CD14-positive monocyte (primary cell): ENCODE measurements at regions not wholly inside any gene's neighbourhood (a gene's known extent, or its start where the extent isn't known, plus 50 kb on each side); places are given as distances from the start of the nearest gene placed in this dataset.

Source experiments
- DNase-seq, 3 donors: peaks; one replicate each; pipeline ENCODE4 v3.0.0-alpha.2; 2011 to 2022
- H2AFZ ChIP-seq: 2 replicates; pipeline ENCODE4 v1.6.0; 2012; ENCODE audit warnings: mild to moderate bottlenecking, low read depth, low read length, inconsistent platforms; ENCODE audit not compliant: insufficient read depth, poor library complexity, severe bottlenecking
- H3K27ac ChIP-seq, 2 donors: 1 replicate in 1 of 2; 2 replicates in 1 of 2; pipeline ENCODE4 v1.5.1; 2012 to 2013; ENCODE audit warnings: low read length in 2 of 2, control low read depth in 1 of 2, inconsistent platforms in 1 of 2, low read depth in 1 of 2, mild to moderate bottlenecking in 1 of 2
- H3K27me3 ChIP-seq, 2 donors: one replicate each; pipeline versions ENCODE4 v1.6.0 to v1.6.1; 2011 to 2013; ENCODE audit warnings: low read length in 2 of 2; ENCODE audit not compliant: control insufficient read depth in 2 of 2, insufficient read depth in 2 of 2
- H3K36me3 ChIP-seq, 2 donors: replicated peaks in 1 of 2; 1 replicate in 1 of 2; 2 replicates in 1 of 2; pipeline versions ENCODE4 v1.5.1 to v1.6.1; 2012 to 2013; ENCODE audit warnings: low read length in 2 of 2, control low read depth in 1 of 2, inconsistent platforms in 1 of 2, mild to moderate bottlenecking in 1 of 2; ENCODE audit not compliant: insufficient read depth in 2 of 2, control insufficient read depth in 1 of 2
- H3K4me1 ChIP-seq, 2 donors: 1 replicate in 1 of 2; 2 replicates in 1 of 2; pipeline versions ENCODE4 v1.5.1 to v1.6.1; 2012 to 2013; ENCODE audit warnings: low read length in 2 of 2, control low read depth in 1 of 2, inconsistent platforms in 1 of 2, mild to moderate bottlenecking in 1 of 2, moderate library complexity in 1 of 2; ENCODE audit not compliant: insufficient read depth in 2 of 2, control insufficient read depth in 1 of 2
- H3K4me2 ChIP-seq: replicated peaks from 2 replicates; pipeline ENCODE3; 2012; ENCODE audit warnings: low read length, moderate library complexity, mild to moderate bottlenecking; ENCODE audit not compliant: poor library complexity, severe bottlenecking; ENCODE audit errors: extremely low read depth
- H3K4me3 ChIP-seq, 3 experiments: fragments of 200-600 bp in 1 of 3; sonication (generic) in 1 of 3; replicated peaks in 1 of 3; 1 replicate in 2 of 3; 2 replicates in 1 of 3; pipeline ENCODE4 v1.5.1; 2011 to 2013; ENCODE audit warnings: low read length in 3 of 3, mild to moderate bottlenecking in 3 of 3, control low read depth in 2 of 3, low read depth in 2 of 3, inconsistent platforms in 1 of 3, moderate library complexity in 1 of 3
- H3K79me2 ChIP-seq: 2 replicates; pipeline ENCODE4 v1.6.0; 2012; ENCODE audit warnings: mild to moderate bottlenecking, control low read depth, inconsistent platforms, low read length, moderate library complexity; ENCODE audit not compliant: insufficient read depth
- H3K9ac ChIP-seq: 2 replicates; pipeline ENCODE4 v1.6.0; 2017; ENCODE audit warnings: low read length, mild to moderate bottlenecking; ENCODE audit not compliant: insufficient read depth, poor library complexity, severe bottlenecking
- H3K9me3 ChIP-seq, 2 donors: replicated peaks in 1 of 2; 1 replicate in 1 of 2; 2 replicates in 1 of 2; pipeline versions ENCODE4 v1.5.1 to v1.6.1; 2012 to 2013; ENCODE audit warnings: low read length in 2 of 2, control low read depth in 1 of 2; ENCODE audit not compliant: control insufficient read depth in 1 of 2, insufficient read depth in 1 of 2
- H4K20me1 ChIP-seq: 2 replicates; pipeline ENCODE4 v1.6.0; 2012; ENCODE audit warnings: mild to moderate bottlenecking, low read length, control low read depth, moderate library complexity; ENCODE audit not compliant: insufficient read depth
- H3K27ac Mint-ChIP-seq, 7 donors: one replicate each; pipeline ENCODE4 v1.8.0; 2020; ENCODE audit warnings: mild to moderate bottlenecking in 7 of 7, mixed read lengths in 7 of 7, moderate library complexity in 6 of 7, inconsistent platforms in 2 of 7
- H3K27me3 Mint-ChIP-seq, 3 donors: one replicate each; pipeline ENCODE4 v1.8.0; 2021 to 2022; ENCODE audit warnings: low read depth in 3 of 3, mild to moderate bottlenecking in 3 of 3, mixed read lengths in 3 of 3, moderate library complexity in 3 of 3, inconsistent platforms in 1 of 3
- H3K36me3 Mint-ChIP-seq, 2 donors: one replicate each; pipeline ENCODE4 v1.8.0; 2020; ENCODE audit warnings: mixed read lengths in 2 of 2, inconsistent platforms in 1 of 2, mild to moderate bottlenecking in 1 of 2
- H3K4me1 Mint-ChIP-seq: one replicate; pipeline ENCODE4 v1.8.0; 2020; ENCODE audit warnings: mild to moderate bottlenecking, mixed read lengths
- H3K4me3 Mint-ChIP-seq, 2 donors: one replicate each; pipeline ENCODE4 v1.8.0; 2020; ENCODE audit warnings: mild to moderate bottlenecking in 2 of 2, mixed read lengths in 2 of 2, moderate library complexity in 1 of 2
- H3K9me3 Mint-ChIP-seq, 7 donors: one replicate each; pipeline ENCODE4 v1.8.0; 2020 to 2022; ENCODE audit warnings: mixed read lengths in 7 of 7, mild to moderate bottlenecking in 6 of 7, moderate library complexity in 6 of 7, inconsistent platforms in 2 of 7
- WGBS: methylation state at CpG from one replicate; pipeline ENCODE4 v1.1.5; 2013; ENCODE audit warnings: missing lambda C conversion rate; ENCODE audit not compliant: insufficient coverage; 5-methylcytosine and 5-hydroxymethylcytosine counted together
- intact Hi-C, 2 donors: fragments of 100-400 bp; cut with micrococcal nuclease; formaldehyde crosslinking; loops; one replicate each; pipeline versions ENCODE4 v1.15.0 to v1.15.1; 2023
- TF ChIP-seq, protein P1 (sequence below): fragments of 200-600 bp; IDR thresholded peaks from one replicate; pipeline ENCODE4 v1.8.0; 2022; ENCODE audit warnings: antibody characterized with exemption, mild to moderate bottlenecking

DNA sequence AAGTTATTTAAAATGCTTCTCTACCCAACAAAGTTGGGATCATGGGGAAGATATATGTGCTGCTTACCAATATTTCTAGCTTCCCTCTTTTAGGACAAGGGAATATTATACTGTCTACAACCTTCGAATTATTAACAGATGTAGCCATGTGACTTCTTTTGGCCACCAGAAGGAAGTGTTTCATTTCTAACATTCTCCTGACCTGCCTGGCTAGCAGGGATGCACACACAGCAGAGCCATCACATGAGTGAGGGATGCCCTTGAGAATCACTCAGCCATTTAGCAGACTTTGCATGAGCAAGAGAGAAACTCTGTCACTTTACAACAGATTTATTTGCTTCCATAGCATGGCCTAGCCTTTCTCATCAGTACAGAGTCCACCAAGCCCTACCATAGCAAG, 230.7 kb upstream of the MARCKS start:
- DNase-seq, result peak in 1 of 3 donors; percentile 36
- Histone ChIP-seq H3K36me3 (no peaks in the 10 kb centered on the region), H3K27ac (no peak overlapping the region), H3K27me3 (no peaks in the 10 kb centered on the region), H4K20me1 (no peaks in the 10 kb centered on the region), H3K9ac (no peak overlapping the region), H3K4me1 (peaks cover 26% of the 10 kb centered on the region in 2 donors), H2AFZ (no peak overlapping the region), H3K4me3 (no peak overlapping the region), H3K9me3 (no peaks in the 10 kb centered on the region), H3K79me2 (no peaks in the 10 kb centered on the region), H3K4me2 (no peak overlapping the region)
- Mint-ChIP-seq H3K27ac (peak overlapping the region in 1 of 7 donors; percentile 55), H3K4me1 (peaks cover 31% of the 10 kb centered on the region), H3K27me3 (peaks cover 0 to 2% (median 0%) of the 10 kb centered on the region in 3 donors), H3K36me3 (peaks cover 0 to 2% of the 10 kb centered on the region in 2 donors), H3K9me3 (peaks cover 0 to 2% (median 0%) of the 10 kb centered on the region in 7 donors), H3K4me3 (no peak overlapping the region)
- WGBS, result 100% methylated on average over 1 of the region's 1 CpG
- intact Hi-C loops, result no loop called here
- TF ChIP-seq, protein P1, sequence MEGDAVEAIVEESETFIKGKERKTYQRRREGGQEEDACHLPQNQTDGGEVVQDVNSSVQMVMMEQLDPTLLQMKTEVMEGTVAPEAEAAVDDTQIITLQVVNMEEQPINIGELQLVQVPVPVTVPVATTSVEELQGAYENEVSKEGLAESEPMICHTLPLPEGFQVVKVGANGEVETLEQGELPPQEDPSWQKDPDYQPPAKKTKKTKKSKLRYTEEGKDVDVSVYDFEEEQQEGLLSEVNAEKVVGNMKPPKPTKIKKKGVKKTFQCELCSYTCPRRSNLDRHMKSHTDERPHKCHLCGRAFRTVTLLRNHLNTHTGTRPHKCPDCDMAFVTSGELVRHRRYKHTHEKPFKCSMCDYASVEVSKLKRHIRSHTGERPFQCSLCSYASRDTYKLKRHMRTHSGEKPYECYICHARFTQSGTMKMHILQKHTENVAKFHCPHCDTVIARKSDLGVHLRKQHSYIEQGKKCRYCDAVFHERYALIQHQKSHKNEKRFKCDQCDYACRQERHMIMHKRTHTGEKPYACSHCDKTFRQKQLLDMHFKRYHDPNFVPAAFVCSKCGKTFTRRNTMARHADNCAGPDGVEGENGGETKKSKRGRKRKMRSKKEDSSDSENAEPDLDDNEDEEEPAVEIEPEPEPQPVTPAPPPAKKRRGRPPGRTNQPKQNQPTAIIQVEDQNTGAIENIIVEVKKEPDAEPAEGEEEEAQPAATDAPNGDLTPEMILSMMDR, result no peak

- Histone ChIP-seq H3K36me3 (no peaks in the 10 kb centered on the region), H4K20me1 (no peaks in the 10 kb centered on the region), H3K4me3 (no peak overlapping the region), H3K27ac (no peak overlapping the region), H3K9me3 (no peaks in the 10 kb centered on the region), H2AFZ (no peak overlapping the region), H3K4me1 (peaks cover 36% of the 10 kb centered on the region in 2 donors), H3K79me2 (no peaks in the 10 kb centered on the region), H3K9ac (no peak overlapping the region), H3K4me2 (no peak overlapping the region), H3K27me3 (no peaks in the 10 kb centered on the region)
- TF ChIP-seq, protein P1, result no peak
- Mint-ChIP-seq H3K4me3 (no peak overlapping the region), H3K27me3 (peaks cover 0 to 2% (median 0%) of the 10 kb centered on the region in 3 donors), H3K4me1 (peaks cover 39% of the 10 kb centered on the region), H3K36me3 (peaks cover 0 to 2% of the 10 kb centered on the region in 2 donors), H3K27ac (no peak overlapping the region), H3K9me3 (peaks cover 0 to 2% (median 0%) of the 10 kb centered on the region in 7 donors)
- DNase-seq, result no peak
- WGBS, result no CpG with 5 or more reads among the region's 2 CpGs
- intact Hi-C loops, result no loop called here
Measured at GRCh38 chr6:113627480-113627879, 229.7 kb upstream of the MARCKS start.
